DOHH2 (cell line): ENCODE measurements at regions not wholly inside any gene's neighbourhood (a gene's known extent, or its start where the extent isn't known, plus 50 kb on each side); places are given as distances from the start of the nearest gene placed in this dataset.

ENCODE experiments used
- EZH2phosphoT487 ChIP-seq: fragments of 200-600 bp; sonication (generic); IDR thresholded peaks from 2 replicates; pipeline ENCODE4 v1.6.1; 2017; ENCODE audit warnings: borderline replicate concordance, mild to moderate bottlenecking, antibody characterized with exemption, low read length, moderate library complexity, mixed read lengths
- TF ChIP-seq, protein P1 (sequence below): fragments of 200-600 bp; sonication (generic); IDR thresholded peaks from one replicate; pipeline ENCODE4 v1.5.1; 2014; ENCODE audit warnings: antibody characterized with exemption, mild to moderate bottlenecking, low read depth, low read length; ENCODE audit not compliant: poor library complexity, severe bottlenecking

DNA sequence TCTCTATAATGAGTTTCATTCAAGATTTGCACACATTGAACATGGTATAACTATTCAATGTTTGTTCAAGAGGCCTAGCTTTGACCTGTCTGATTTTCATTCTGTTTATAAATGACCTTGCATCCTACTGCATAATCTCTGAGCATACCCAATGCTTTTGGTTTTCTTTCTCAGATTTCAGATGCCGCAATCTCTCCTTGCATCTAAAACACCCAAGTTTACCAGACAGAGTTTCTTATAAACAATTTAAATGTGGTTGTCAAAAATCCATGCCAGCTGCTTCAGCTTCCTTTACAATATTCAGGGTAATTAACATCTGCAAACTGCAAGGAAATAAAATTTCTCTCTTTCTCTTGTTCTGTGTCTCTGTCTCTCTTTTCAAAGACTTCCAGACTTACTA is 123.0 kb upstream of the PCDH18 start:
- TF ChIP-seq, protein P1, sequence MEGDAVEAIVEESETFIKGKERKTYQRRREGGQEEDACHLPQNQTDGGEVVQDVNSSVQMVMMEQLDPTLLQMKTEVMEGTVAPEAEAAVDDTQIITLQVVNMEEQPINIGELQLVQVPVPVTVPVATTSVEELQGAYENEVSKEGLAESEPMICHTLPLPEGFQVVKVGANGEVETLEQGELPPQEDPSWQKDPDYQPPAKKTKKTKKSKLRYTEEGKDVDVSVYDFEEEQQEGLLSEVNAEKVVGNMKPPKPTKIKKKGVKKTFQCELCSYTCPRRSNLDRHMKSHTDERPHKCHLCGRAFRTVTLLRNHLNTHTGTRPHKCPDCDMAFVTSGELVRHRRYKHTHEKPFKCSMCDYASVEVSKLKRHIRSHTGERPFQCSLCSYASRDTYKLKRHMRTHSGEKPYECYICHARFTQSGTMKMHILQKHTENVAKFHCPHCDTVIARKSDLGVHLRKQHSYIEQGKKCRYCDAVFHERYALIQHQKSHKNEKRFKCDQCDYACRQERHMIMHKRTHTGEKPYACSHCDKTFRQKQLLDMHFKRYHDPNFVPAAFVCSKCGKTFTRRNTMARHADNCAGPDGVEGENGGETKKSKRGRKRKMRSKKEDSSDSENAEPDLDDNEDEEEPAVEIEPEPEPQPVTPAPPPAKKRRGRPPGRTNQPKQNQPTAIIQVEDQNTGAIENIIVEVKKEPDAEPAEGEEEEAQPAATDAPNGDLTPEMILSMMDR: no peak
- TF ChIP-seq EZH2phosphoT487: no peak
